SU-DHL-6 (cell line): ENCODE measurements at regions not wholly inside any gene's neighbourhood (a gene's known extent, or its start where the extent isn't known, plus 50 kb on each side); places are given as distances from the start of the nearest gene placed in this dataset.

Source experiments
- H2AFZ ChIP-seq: fragments of 200-600 bp; sonication (generic); 2 replicates; pipeline ENCODE4 v1.6.1; 2014; ENCODE audit warnings: low read depth, mild to moderate bottlenecking, moderate library complexity, mixed read lengths, antibody characterized with exemption, low read length; ENCODE audit not compliant: severe bottlenecking
- H3F3A ChIP-seq: fragments of 200-600 bp; shearing (Covaris generic); 2 replicates; pipeline ENCODE4 v1.6.0; 2016; ENCODE audit warnings: antibody characterized with exemption, mild to moderate bottlenecking; ENCODE audit not compliant: insufficient read depth
- H3K27ac ChIP-seq: fragments of 200-600 bp; sonication (generic); 2 replicates; pipeline ENCODE4 v1.5.1; 2016; ENCODE audit warnings: low read depth, mild to moderate bottlenecking, low read length, moderate library complexity, mixed read lengths
- H3K27me3 ChIP-seq: fragments of 200-600 bp; sonication (generic), shearing (Covaris generic); 2 replicates; pipeline ENCODE4 v1.6.0; 2014; ENCODE audit warnings: mild to moderate bottlenecking, low read length
- H3K36me3 ChIP-seq: fragments of 200-600 bp; sonication (generic); 2 replicates; pipeline ENCODE4 v1.6.1; 2014; ENCODE audit warnings: mild to moderate bottlenecking, low read length, mixed read lengths
- H3K4me2 ChIP-seq: fragments of 300-600, 200-600 bp; shearing (Covaris generic), sonication (generic); 2 replicates; pipeline ENCODE4 v1.6.0; 2014; ENCODE audit warnings: low read length, low read depth, mild to moderate bottlenecking; ENCODE audit not compliant: poor library complexity, severe bottlenecking
- H3K4me3 ChIP-seq: fragments of 200-600 bp; sonication (generic); 2 replicates; pipeline ENCODE4 v1.5.1; 2014; ENCODE audit warnings: antibody characterized with exemption, low read length, mild to moderate bottlenecking, mixed read lengths; ENCODE audit not compliant: insufficient read depth, poor library complexity, severe bottlenecking
- H3K79me2 ChIP-seq: fragments of 200-600 bp; sonication (generic); 2 replicates; pipeline ENCODE4 v1.6.1; 2014; ENCODE audit warnings: mild to moderate bottlenecking, low read length, moderate library complexity; ENCODE audit not compliant: insufficient read depth
- H3K9ac ChIP-seq: fragments of 200-600 bp; sonication (generic); 2 replicates; pipeline ENCODE4 v1.7.0; 2014; ENCODE audit warnings: mild to moderate bottlenecking, low read length
- H3K9me2 ChIP-seq: fragments of 200-600 bp; sonication (generic); replicated peaks from 2 replicates; pipeline ENCODE4 v1.6.1; 2014; ENCODE audit warnings: low read length; ENCODE audit not compliant: insufficient read depth
- H3K9me3 ChIP-seq: fragments of 200-600 bp; sonication (generic); 2 replicates; pipeline ENCODE4 v1.6.1; 2014; ENCODE audit warnings: low read length, mixed read lengths; ENCODE audit not compliant: insufficient read depth
- H4K20me1 ChIP-seq: fragments of 200-600 bp; sonication (generic); 2 replicates; pipeline ENCODE4 v1.6.1; 2014; ENCODE audit warnings: low read depth, mild to moderate bottlenecking, antibody characterized with exemption, low read length, moderate library complexity, mixed read lengths
- CTCF ChIP-seq: fragments of 200-600 bp; sonication (generic); IDR thresholded peaks from one replicate; pipeline ENCODE4 v1.5.1; 2017; ENCODE audit warnings: antibody characterized with exemption, mild to moderate bottlenecking, low read length, moderate library complexity; ENCODE audit not compliant: insufficient read depth, poor library complexity, severe bottlenecking
- EZH2phosphoT487 ChIP-seq: fragments of 200-600 bp; sonication (generic), shearing (Covaris generic); conservative IDR thresholded peaks from 2 replicates; pipeline ENCODE4 v1.6.1; 2018; ENCODE audit warnings: mild to moderate bottlenecking, antibody characterized with exemption, low read length, moderate library complexity, mixed read lengths

- H3K36me3 ChIP-seq: no peaks in the 10 kb centered on the region
- H3K9ac ChIP-seq: no peak overlapping the region
- no peak overlapping the region for H3K4me2 ChIP-seq
- H3K27me3 ChIP-seq: no peaks in the 10 kb centered on the region
- no peaks in the 10 kb centered on the region for H3F3A ChIP-seq
- H3K9me3 ChIP-seq: no peaks in the 10 kb centered on the region
- H3K9me2 ChIP-seq: no peaks in the 10 kb centered on the region
- H4K20me1 ChIP-seq: no peaks in the 10 kb centered on the region
- H3K79me2 ChIP-seq: no peaks in the 10 kb centered on the region
- no peak overlapping the region for H2AFZ ChIP-seq
- TF ChIP-seq EZH2phosphoT487: no peak
- TF ChIP-seq CTCF: no peak
- no peak overlapping the region for H3K4me3 ChIP-seq
- H3K27ac ChIP-seq: no peak overlapping the region
Measured at GRCh38 chr11:115769891-115770290, 265.7 kb upstream of the CADM1 start.

GRCh38 chr11:115767883-115768282 lies 263.7 kb upstream of the CADM1 start:
- Histone ChIP-seq H3K4me2 (no peak overlapping the region), H3F3A (no peaks in the 10 kb centered on the region), H2AFZ (no peak overlapping the region), H3K79me2 (no peaks in the 10 kb centered on the region), H3K9me3 (no peaks in the 10 kb centered on the region), H3K9ac (no peak overlapping the region), H3K27ac (no peak overlapping the region), H3K27me3 (no peaks in the 10 kb centered on the region), H3K4me3 (no peak overlapping the region), H4K20me1 (no peaks in the 10 kb centered on the region), H3K9me2 (no peaks in the 10 kb centered on the region), H3K36me3 (no peaks in the 10 kb centered on the region)
- TF ChIP-seq CTCF: no peak

GRCh38 chr11:115767047-115767802 lies 263.0 kb upstream of the CADM1 start:
- no peak overlapping the region for H3K4me2 ChIP-seq

More at GRCh38 chr11:115767047-115767802, 263.0 kb upstream of the CADM1 start:
- no peaks in the 10 kb centered on the region for H3K9me2 ChIP-seq
- no peak overlapping the region for H3K9ac ChIP-seq
- H4K20me1 ChIP-seq: no peaks in the 10 kb centered on the region
- no peaks in the 10 kb centered on the region for H3K79me2 ChIP-seq
- no peaks in the 10 kb centered on the region for H3F3A ChIP-seq
- TF ChIP-seq EZH2phosphoT487: no peak
- TF ChIP-seq CTCF: no peak
- H3K9me3 ChIP-seq: no peaks in the 10 kb centered on the region
- H3K27ac ChIP-seq: no peak overlapping the region
- H3K27me3 ChIP-seq: no peaks in the 10 kb centered on the region
- H3K36me3 ChIP-seq: no peaks in the 10 kb centered on the region
- H3K4me3 ChIP-seq: no peak overlapping the region
- H2AFZ ChIP-seq: no peak overlapping the region
